H1 (cell line): ENCODE measurements at regions not wholly inside any gene's neighbourhood (a gene's known extent, or its start where the extent isn't known, plus 50 kb on each side); places are given as distances from the start of the nearest gene placed in this dataset.

Experiments used
- CTCF ChIA-PET: fragments of 300-600 bp; sonication (Branson Sonifier 250); formaldehyde crosslinking; loops from one replicate; lab custom pipeline; 2021; ENCODE audit not compliant: partially characterized antibody; lab: Charles Lee
- POLR2A ChIA-PET: fragments of 300-600 bp; sonication (Branson Sonifier 250); formaldehyde crosslinking; loops from one replicate; lab custom pipeline; 2021; ENCODE audit warnings: inconsistent platforms; ENCODE audit not compliant: partially characterized antibody; lab: Charles Lee
- DNase-seq, 2 experiments: peaks; one replicate each; pipeline versions ENCODE4 v3.0.0 to v3.0.0-alpha.2; 2010 to 2022; ENCODE audit warnings: low spot score in 2 of 2, low read depth in 1 of 2, mixed read lengths in 1 of 2
- FAIRE-seq: peaks from 2 replicates; lab custom pipeline; 2011; peaks lifted over from hg19 to GRCh38; lab: Jason Lieb, UNC
- H2AFZ ChIP-seq: 2 replicates; pipeline ENCODE4 v1.8.1; 2012; ENCODE audit warnings: low read length, inconsistent platforms
- H2AK5ac ChIP-seq: 2 replicates; pipeline ENCODE4 v1.6.1; 2013; ENCODE audit warnings: low read depth, low read length
- H2BK120ac ChIP-seq: replicated peaks from 2 replicates; pipeline ENCODE3; 2013; ENCODE audit warnings: low read depth, low read length, inconsistent platforms
- H2BK12ac ChIP-seq: 2 replicates; pipeline ENCODE4 v1.6.1; 2013; ENCODE audit warnings: low read depth, low read length
- H2BK15ac ChIP-seq: 2 replicates; pipeline ENCODE4 v1.6.1; 2013; ENCODE audit warnings: low read length
- H2BK20ac ChIP-seq: 2 replicates; pipeline ENCODE4 v1.6.1; 2013; ENCODE audit warnings: low read length
- H2BK5ac ChIP-seq: 2 replicates; pipeline ENCODE4 v1.6.1; 2013; ENCODE audit warnings: low read depth, low read length
- H3K14ac ChIP-seq: 2 replicates; pipeline ENCODE4 v1.6.1; 2013; ENCODE audit warnings: inconsistent platforms; ENCODE audit not compliant: insufficient read length
- H3K18ac ChIP-seq: 2 replicates; pipeline ENCODE4 v1.6.1; 2013; ENCODE audit warnings: low read length; ENCODE audit errors: extremely low read depth
- H3K23ac ChIP-seq: 2 replicates; pipeline ENCODE4 v1.6.1; 2013; ENCODE audit warnings: inconsistent platforms; ENCODE audit not compliant: insufficient read length
- H3K23me2 ChIP-seq: 2 replicates; pipeline ENCODE4 v1.6.1; 2013; ENCODE audit warnings: low read depth, low read length
- H3K27ac ChIP-seq: 2 replicates; pipeline ENCODE4 v1.6.1; 2011; ENCODE audit warnings: low read depth, low read length, inconsistent platforms
- H3K27me3 ChIP-seq, 4 experiments: replicated peaks in 1 of 4; 1 replicate in 1 of 4; 2 replicates in 3 of 4; pipeline versions ENCODE4 v1.6.1 to v1.8.1; 2011 to 2013; ENCODE audit warnings: low read length in 3 of 4, mild to moderate bottlenecking in 3 of 4, inconsistent platforms in 2 of 4, mixed read lengths in 2 of 4, moderate library complexity in 1 of 4; ENCODE audit not compliant: control insufficient read depth in 3 of 4, insufficient read depth in 3 of 4; ENCODE audit errors: extremely low read depth in 1 of 4
- H3K36me3 ChIP-seq, 4 experiments: 2 replicates each; pipeline versions ENCODE4 v1.6.1 to v1.8.1; 2011 to 2013; ENCODE audit warnings: mild to moderate bottlenecking in 4 of 4, low read length in 3 of 4, moderate library complexity in 2 of 4, control low read depth in 1 of 4, inconsistent platforms in 1 of 4; ENCODE audit not compliant: insufficient read depth in 4 of 4, control insufficient read depth in 2 of 4
- H3K4ac ChIP-seq: replicated peaks from 2 replicates; pipeline ENCODE3; 2013; ENCODE audit warnings: low read length, low read depth, mixed read lengths, inconsistent platforms; ENCODE audit not compliant: insufficient read length
- H3K4me1 ChIP-seq, 4 experiments: replicated peaks in 1 of 4; 1 replicate in 1 of 4; 2 replicates in 3 of 4; pipeline versions ENCODE4 v1.6.1 to v1.8.1; 2011 to 2013; ENCODE audit warnings: low read length in 3 of 4, inconsistent platforms in 2 of 4, mixed read lengths in 1 of 4; ENCODE audit not compliant: insufficient read depth in 4 of 4, control insufficient read depth in 3 of 4
- H3K4me2 ChIP-seq, 2 experiments: 2 replicates each; pipeline versions ENCODE4 v1.6.1 to v1.8.1; 2011 to 2013; ENCODE audit warnings: low read depth in 2 of 2, low read length in 2 of 2, control low read depth in 1 of 2, inconsistent platforms in 1 of 2, mild to moderate bottlenecking in 1 of 2; ENCODE audit not compliant: insufficient read depth in 1 of 2
- H3K4me3 ChIP-seq, 4 experiments: fragments of 200-600, 300-600 bp in 1 of 4; sonication (generic), shearing (Covaris generic), sonication (Bioruptor Twin) in 1 of 4; 2 replicates each; pipeline versions ENCODE4 v1.5.1 to v1.8.1; 2011 to 2016; ENCODE audit warnings: low read length in 4 of 4, low read depth in 3 of 4, control low read depth in 2 of 4, inconsistent platforms in 2 of 4, mild to moderate bottlenecking in 2 of 4, mixed read lengths in 1 of 4, moderate library complexity in 1 of 4; ENCODE audit not compliant: insufficient read depth in 2 of 4; ENCODE audit errors: extremely low read depth in 1 of 4
- H3K56ac ChIP-seq: replicated peaks from 2 replicates; pipeline ENCODE3; 2013; ENCODE audit warnings: low read depth, mild to moderate bottlenecking, mixed read lengths, low read length, inconsistent platforms; ENCODE audit not compliant: insufficient read length
- H3K79me1 ChIP-seq: 2 replicates; pipeline ENCODE4 v1.6.1; 2013; ENCODE audit warnings: low read depth, low read length, control low read depth
- H3K79me2 ChIP-seq, 2 experiments: 2 replicates each; pipeline versions ENCODE4 v1.6.1 to v1.8.1; 2012 to 2013; ENCODE audit warnings: low read length in 2 of 2, mild to moderate bottlenecking in 2 of 2, inconsistent platforms in 1 of 2; ENCODE audit not compliant: insufficient read depth in 2 of 2, control insufficient read depth in 1 of 2
- H3K9ac ChIP-seq, 4 experiments: replicated peaks in 1 of 4; 1 replicate in 1 of 4; 2 replicates in 3 of 4; pipeline versions ENCODE4 v1.6.1 to v1.8.1; 2011 to 2013; ENCODE audit warnings: low read depth in 3 of 4, low read length in 3 of 4, control low read depth in 2 of 4, mild to moderate bottlenecking in 2 of 4, moderate library complexity in 2 of 4, inconsistent platforms in 1 of 4; ENCODE audit errors: extremely low read depth in 1 of 4
- H3K9me3 ChIP-seq, 2 experiments: 2 replicates each; pipeline versions ENCODE4 v1.6.1 to v1.8.1; 2012 to 2013; ENCODE audit warnings: mild to moderate bottlenecking in 2 of 2, moderate library complexity in 2 of 2, control low read depth in 1 of 2, inconsistent platforms in 1 of 2, low read depth in 1 of 2, low read length in 1 of 2, mixed read lengths in 1 of 2; ENCODE audit not compliant: insufficient read depth in 2 of 2
- H4K20me1 ChIP-seq, 2 experiments: replicated peaks in 1 of 2; 2 replicates each; pipeline versions ENCODE3 to v1.8.1; 2011 to 2013; ENCODE audit warnings: inconsistent platforms in 2 of 2, low read length in 2 of 2, mild to moderate bottlenecking in 1 of 2; ENCODE audit not compliant: insufficient read depth in 2 of 2, control insufficient read depth in 1 of 2
- H4K5ac ChIP-seq: 2 replicates; pipeline ENCODE4 v1.6.1; 2013; ENCODE audit warnings: low read length, low read depth, mixed read lengths, inconsistent platforms; ENCODE audit not compliant: insufficient read length
- H4K8ac ChIP-seq: 2 replicates; pipeline ENCODE4 v1.8.0; 2013; ENCODE audit warnings: mild to moderate bottlenecking, moderate library complexity, low read length, inconsistent platforms; ENCODE audit not compliant: insufficient read depth; ENCODE audit errors: extremely low read depth
- H4K91ac ChIP-seq: replicated peaks from 2 replicates; pipeline ENCODE3; 2013; ENCODE audit warnings: low read length, mixed read lengths, inconsistent platforms; ENCODE audit not compliant: insufficient read length
- RXRA ChIP-seq: IDR thresholded peaks from 2 replicates; pipeline ENCODE4 v1.6.1; 2011; ENCODE audit warnings: low read depth, mild to moderate bottlenecking, low read length, moderate library complexity; ENCODE audit not compliant: insufficient read depth
- TEAD4 ChIP-seq: IDR thresholded peaks from 2 replicates; pipeline ENCODE4 v1.6.1; 2012; ENCODE audit warnings: low read depth, low read length, inconsistent platforms, mixed read lengths
- ZNF274 ChIP-seq: IDR thresholded peaks from 2 replicates; pipeline ENCODE4 v1.7.0; 2012; ENCODE audit warnings: low read length, borderline replicate concordance; ENCODE audit errors: extremely low read depth
- WGBS, 2 experiments: shearing (Covaris generic) in 1 of 2; methylation state at CpG; one replicate each; pipeline versions ENCODE4 v1.1.6 to v1.1.7; 2013 to 2015; ENCODE audit warnings: low lambda C conversion rate in 2 of 2, mixed read lengths in 2 of 2, inconsistent platforms in 1 of 2, low coverage in 1 of 2, missing lambda C conversion rate in 1 of 2; ENCODE audit not compliant: insufficient replicate concordance in 2 of 2, insufficient coverage in 1 of 2, insufficient read length in 1 of 2; ENCODE audit errors: extremely low coverage in 1 of 2, missing lambda C conversion rate in 1 of 2; 5-methylcytosine and 5-hydroxymethylcytosine counted together

DNA sequence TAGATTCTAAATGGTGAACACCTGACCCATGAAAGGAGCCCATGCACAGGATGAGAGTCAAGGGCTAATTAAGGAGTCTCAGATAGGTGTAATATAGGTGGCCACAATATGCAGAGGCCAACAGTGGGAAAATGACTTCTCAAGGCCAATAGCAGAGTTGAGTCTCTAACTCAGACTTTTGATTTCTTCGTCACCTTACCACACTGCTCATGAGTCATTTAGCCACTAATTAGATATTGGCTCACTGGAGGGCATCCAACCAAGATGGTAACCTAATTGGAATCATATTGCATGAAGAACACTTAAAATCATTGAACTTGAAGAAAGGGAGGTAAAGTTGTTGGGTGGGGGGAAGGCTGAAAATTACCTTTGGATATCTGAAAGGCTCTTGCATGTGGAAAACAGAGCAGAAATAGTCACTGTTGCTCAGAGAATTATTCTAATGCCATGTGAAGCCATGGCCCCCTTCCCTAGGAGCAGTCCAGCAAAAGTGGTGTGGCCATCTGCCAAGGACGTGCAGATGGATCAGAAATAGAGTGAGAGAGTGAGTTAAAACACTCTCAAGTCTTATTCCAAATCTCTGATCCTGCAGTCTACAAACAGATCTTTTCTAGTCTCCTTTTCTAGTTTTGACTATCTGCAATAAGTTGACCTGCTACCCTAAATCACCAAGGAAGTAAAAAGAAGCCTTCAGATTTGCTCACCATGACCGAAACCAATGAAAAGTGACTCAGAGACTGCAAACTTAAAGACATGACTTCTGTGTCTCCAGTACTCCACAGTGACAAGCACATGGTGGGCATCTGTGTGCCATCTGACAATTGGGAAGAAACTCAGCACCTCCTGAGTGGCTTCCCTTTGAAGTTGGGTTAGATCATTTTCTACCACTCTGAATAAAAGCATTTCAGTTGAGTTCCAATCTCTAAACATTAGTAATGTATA, 93.9 kb upstream of the C1QTNF7 start:
- Histone ChIP-seq H4K8ac (no peak overlapping the region), H3K14ac (no peak overlapping the region), H2AFZ (no peak overlapping the region), H3K79me2 (no peaks in the 10 kb centered on the region), H3K56ac (no peak overlapping the region), H4K91ac (no peak overlapping the region), H2BK120ac (no peak overlapping the region), H3K4ac (no peak overlapping the region), H3K4me1 (peaks cover 0 to 2% (median 0%) of the 10 kb centered on the region in 4 experiments; a peak in 1 of 7 replicates), H2AK5ac (no peak overlapping the region), H2BK5ac (no peak overlapping the region), H3K4me3 (no peak overlapping the region), H3K23me2 (no peaks in the 10 kb centered on the region), H3K27ac (no peak overlapping the region), H4K5ac (no peak overlapping the region), H3K36me3 (no peaks in the 10 kb centered on the region), H4K20me1 (no peaks in the 10 kb centered on the region), H3K9ac (no peak overlapping the region), H3K79me1 (no peaks in the 10 kb centered on the region), H3K4me2 (no peak overlapping the region), H3K27me3 (no peaks in the 10 kb centered on the region), H2BK15ac (no peak overlapping the region), H3K23ac (no peak overlapping the region), H2BK20ac (no peak overlapping the region), H3K18ac (no peak overlapping the region), H2BK12ac (no peak overlapping the region), H3K9me3 (no peaks in the 10 kb centered on the region; a peak in 1 of 4 replicates)
- POLR2A ChIA-PET = no interaction called here
- CTCF ChIA-PET = no interaction called here
- 86% methylated on average over 3 of the region's 3 CpGs; no CpG with 5 or more reads in 1 of the 2 experiments for WGBS, 2 experiments
- DNase-seq (no peak), FAIRE-seq (no peak)
- TF ChIP-seq RXRA (no peak), ZNF274 (no peak), TEAD4 (no peak)
